DND-41 (cell line): ENCODE measurements at regions not wholly inside any gene's neighbourhood (a gene's known extent, or its start where the extent isn't known, plus 50 kb on each side); places are given as distances from the start of the nearest gene placed in this dataset.

Source experiments
- ATAC-seq: fragments of 200-7000 bp; cut with Tn5 transposase; 3 replicates; pipeline ENCODE4 v1.9.1; 2021; ENCODE audit warnings: low read depth; ENCODE audit not compliant: insufficient read depth
- DNase-seq: peaks from one replicate; pipeline ENCODE4 v3.0.0-alpha.2; 2020
- H2AFZ ChIP-seq: 2 replicates; pipeline ENCODE4 v1.6.0; 2012; ENCODE audit warnings: low read depth, low read length
- H3K27ac ChIP-seq: 2 replicates; pipeline ENCODE4 v1.5.1; 2012; ENCODE audit warnings: low read length, inconsistent platforms
- H3K27me3 ChIP-seq: fragments of 200-600 bp; sonication (generic); 2 replicates; pipeline ENCODE4 v1.6.0; 2012; ENCODE audit warnings: low read length, mild to moderate bottlenecking, inconsistent platforms; ENCODE audit not compliant: insufficient read depth, poor library complexity
- H3K36me3 ChIP-seq: 2 replicates; pipeline ENCODE4 v1.5.1; 2012; ENCODE audit warnings: low read length, inconsistent platforms; ENCODE audit not compliant: insufficient read depth
- H3K4me1 ChIP-seq: 2 replicates; pipeline ENCODE4 v1.5.1; 2012; ENCODE audit warnings: mild to moderate bottlenecking, low read length; ENCODE audit not compliant: insufficient read depth
- H3K4me2 ChIP-seq: 2 replicates; pipeline ENCODE4 v1.6.0; 2012; ENCODE audit warnings: mild to moderate bottlenecking, moderate library complexity, low read length, inconsistent platforms; ENCODE audit not compliant: insufficient read depth
- H3K4me3 ChIP-seq, 2 experiments: fragments of 200-600 bp in 1 of 2; shearing (Covaris generic) in 1 of 2; 2 replicates each; pipeline ENCODE4 v1.5.1; 2012 to 2016; ENCODE audit warnings: inconsistent platforms in 2 of 2, low read length in 2 of 2, mild to moderate bottlenecking in 2 of 2, low read depth in 1 of 2, moderate library complexity in 1 of 2
- H3K79me2 ChIP-seq: 2 replicates; pipeline ENCODE4 v1.6.0; 2012; ENCODE audit warnings: low read length, inconsistent platforms; ENCODE audit not compliant: insufficient read depth
- H3K9ac ChIP-seq: 2 replicates; pipeline ENCODE4 v1.6.0; 2012; ENCODE audit warnings: low read depth, mild to moderate bottlenecking, inconsistent platforms, low read length, moderate library complexity
- H3K9me3 ChIP-seq: 2 replicates; pipeline ENCODE4 v1.5.1; 2012; ENCODE audit warnings: low read length, moderate library complexity, mild to moderate bottlenecking, inconsistent platforms; ENCODE audit not compliant: insufficient read depth, severe bottlenecking
- H4K20me1 ChIP-seq: 2 replicates; pipeline ENCODE4 v1.6.0; 2012; ENCODE audit warnings: low read length; ENCODE audit not compliant: insufficient read depth
- EZH2 ChIP-seq: IDR thresholded peaks from 3 replicates; pipeline ENCODE4 v1.6.1; 2012; ENCODE audit warnings: borderline replicate concordance, low read depth, mild to moderate bottlenecking, moderate library complexity, low read length, inconsistent platforms; ENCODE audit not compliant: severe bottlenecking
- TF ChIP-seq, protein P1 (sequence below): IDR thresholded peaks from 2 replicates; pipeline ENCODE4 v1.5.1; 2012; ENCODE audit warnings: borderline replicate concordance, low read length, moderate library complexity, mild to moderate bottlenecking; ENCODE audit not compliant: poor library complexity, severe bottlenecking; ENCODE audit errors: extremely low read depth

DNA sequence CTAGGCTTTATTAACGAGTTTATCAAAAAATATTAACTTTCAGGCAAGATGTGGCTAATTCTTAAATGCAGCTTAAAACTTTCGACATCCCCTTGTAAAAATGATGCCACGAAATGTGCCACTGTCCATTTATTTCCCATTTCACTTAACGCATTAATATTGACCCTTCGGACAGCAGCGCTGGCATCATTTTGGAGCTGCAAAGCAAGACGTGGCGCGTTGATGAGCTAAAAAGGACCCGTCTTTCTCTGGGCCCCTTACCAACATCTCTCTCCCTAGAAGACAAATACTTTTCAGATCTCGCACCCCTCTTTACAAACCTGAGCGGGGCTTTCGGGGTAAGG lies 367.9 kb downstream of the MTX2 start:
- no peaks in the 10 kb centered on the region for H3K79me2 ChIP-seq
- H3K4me3 ChIP-seq = no peak overlapping the region
- H3K4me2 ChIP-seq = no peak overlapping the region
- DNase-seq (no peak), ATAC-seq (no peak)
- no peaks in the 10 kb centered on the region for H3K4me1 ChIP-seq
- TF ChIP-seq, protein P1, sequence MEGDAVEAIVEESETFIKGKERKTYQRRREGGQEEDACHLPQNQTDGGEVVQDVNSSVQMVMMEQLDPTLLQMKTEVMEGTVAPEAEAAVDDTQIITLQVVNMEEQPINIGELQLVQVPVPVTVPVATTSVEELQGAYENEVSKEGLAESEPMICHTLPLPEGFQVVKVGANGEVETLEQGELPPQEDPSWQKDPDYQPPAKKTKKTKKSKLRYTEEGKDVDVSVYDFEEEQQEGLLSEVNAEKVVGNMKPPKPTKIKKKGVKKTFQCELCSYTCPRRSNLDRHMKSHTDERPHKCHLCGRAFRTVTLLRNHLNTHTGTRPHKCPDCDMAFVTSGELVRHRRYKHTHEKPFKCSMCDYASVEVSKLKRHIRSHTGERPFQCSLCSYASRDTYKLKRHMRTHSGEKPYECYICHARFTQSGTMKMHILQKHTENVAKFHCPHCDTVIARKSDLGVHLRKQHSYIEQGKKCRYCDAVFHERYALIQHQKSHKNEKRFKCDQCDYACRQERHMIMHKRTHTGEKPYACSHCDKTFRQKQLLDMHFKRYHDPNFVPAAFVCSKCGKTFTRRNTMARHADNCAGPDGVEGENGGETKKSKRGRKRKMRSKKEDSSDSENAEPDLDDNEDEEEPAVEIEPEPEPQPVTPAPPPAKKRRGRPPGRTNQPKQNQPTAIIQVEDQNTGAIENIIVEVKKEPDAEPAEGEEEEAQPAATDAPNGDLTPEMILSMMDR = no peak
- TF ChIP-seq EZH2 = no peak
- H3K9me3 ChIP-seq = no peaks in the 10 kb centered on the region
- H3K36me3 ChIP-seq = no peaks in the 10 kb centered on the region
- no peaks in the 10 kb centered on the region for H4K20me1 ChIP-seq
- no peak overlapping the region for H3K27ac ChIP-seq
- H3K27me3 ChIP-seq = no peaks in the 10 kb centered on the region
- H3K9ac ChIP-seq = no peak overlapping the region
- no peak overlapping the region for H2AFZ ChIP-seq

GRCh38 chr2:176637486-176638166 lies 368.4 kb downstream of the MTX2 start:
- Histone ChIP-seq H3K4me3 (no peak overlapping the region), H3K9me3 (no peaks in the 10 kb centered on the region), H3K36me3 (no peaks in the 10 kb centered on the region), H3K27ac (no peak overlapping the region), H3K27me3 (no peaks in the 10 kb centered on the region), H4K20me1 (no peaks in the 10 kb centered on the region), H3K9ac (no peak overlapping the region), H2AFZ (no peak overlapping the region), H3K4me1 (no peaks in the 10 kb centered on the region), H3K79me2 (no peaks in the 10 kb centered on the region), H3K4me2 (no peak overlapping the region)
- DNase-seq = no peak
- TF ChIP-seq, protein P1 = no peak
- no peak for TF ChIP-seq EZH2
- ATAC-seq = no peak

GRCh38 chr2:176638167-176639015 lies 369.1 kb downstream of the MTX2 start:
- H3K9ac ChIP-seq = no peak overlapping the region
- no peak overlapping the region for H3K27ac ChIP-seq
- no peaks in the 10 kb centered on the region for H3K9me3 ChIP-seq
- H4K20me1 ChIP-seq = no peaks in the 10 kb centered on the region
- H3K4me2 ChIP-seq = no peak overlapping the region
- no peak overlapping the region for H3K4me3 ChIP-seq
- no peak for TF ChIP-seq EZH2
- TF ChIP-seq, protein P1 = peak; percentile 12
- no peak overlapping the region for H2AFZ ChIP-seq
- H3K4me1 ChIP-seq = no peaks in the 10 kb centered on the region
- no peaks in the 10 kb centered on the region for H3K79me2 ChIP-seq
- no peak for DNase-seq
- no peaks in the 10 kb centered on the region for H3K36me3 ChIP-seq
- no peak for ATAC-seq
- no peaks in the 10 kb centered on the region for H3K27me3 ChIP-seq
